Lower leg skin (tissue), 4 donors: ENCODE measurements at regions not wholly inside any gene's neighbourhood (a gene's known extent, or its start where the extent isn't known, plus 50 kb on each side); places are given as distances from the start of the nearest gene placed in this dataset.

ENCODE experiments used
- DNase-seq, 2 donors: peaks; one replicate each; pipeline ENCODE4 v3.0.0-alpha.2; 2019; ENCODE audit warnings: low spot score in 2 of 2
- H3K4me3 ChIP-seq: fragments of 200-600 bp; sonication (generic); 2 replicates; pipeline ENCODE4 v1.5.1; 2017; ENCODE audit warnings: mild to moderate bottlenecking, low read depth; ENCODE audit not compliant: poor library complexity, severe bottlenecking
- CTCF ChIP-seq, 3 donors: fragments of 450-650 bp; IDR thresholded peaks; one replicate each; pipeline ENCODE4 v1.5.1; 2016; ENCODE audit warnings: antibody characterized with exemption in 3 of 3, mild to moderate bottlenecking in 3 of 3, moderate library complexity in 2 of 3
- POLR2A ChIP-seq, 2 donors: fragments of 450-650 bp; IDR thresholded peaks; one replicate each; pipeline ENCODE4 v1.6.1; 2016 to 2017; ENCODE audit warnings: antibody characterized with exemption in 2 of 2, mild to moderate bottlenecking in 1 of 2, moderate library complexity in 1 of 2
- WGBS, 2 donors: methylation state at CpG; one replicate each; pipeline ENCODE4 v1.1.5; 2018; 5-methylcytosine and 5-hydroxymethylcytosine counted together
- intact Hi-C: fragments of 100-400 bp; cut with DNase I; formaldehyde crosslinking; loops from one replicate; pipeline ENCODE4 v1.15.0; 2023; ENCODE audit warnings: low total_unique reads

- no peak for DNase-seq
- TF ChIP-seq CTCF (IDR thresholded peaks at IDR 0.05) (no peak), POLR2A (IDR thresholded peaks at IDR 0.05) (no peak)
- WGBS, 2 donors: 6 to 8% methylated on average over 13 to 16 of the region's 16 CpGs
- no peak overlapping the region for H3K4me3 ChIP-seq
- intact Hi-C loops: no loop called here
Measured at GRCh38 chr12:113609692-113610469, 138.2 kb upstream of the LHX5 start.

- no peak for TF ChIP-seq CTCF (IDR thresholded peaks at IDR 0.05)
- TF ChIP-seq POLR2A (IDR thresholded peaks at IDR 0.05): no peak
- intact Hi-C loops: no loop called here
- DNase-seq: no peak
- H3K4me3 ChIP-seq: no peak overlapping the region
Measured at GRCh38 chr12:113604666-113605065, 133.0 kb upstream of the LHX5 start.

- 36 to 49% methylated on average over 3 of the region's 3 CpGs for WGBS, 2 donors
- intact Hi-C loops: no loop called here
- no peak for DNase-seq
Measured at GRCh38 chr12:113601656-113602263, 130.1 kb upstream of the LHX5 start.

GRCh38 chr12:113598815-113599406 is 127.2 kb upstream of the LHX5 start:
- TF ChIP-seq POLR2A (IDR thresholded peaks at IDR 0.05) (no peak), CTCF (IDR thresholded peaks at IDR 0.05) (no peak)
- intact Hi-C loops: no loop called here
- 61 to 63% methylated on average over 11 of the region's 11 CpGs for WGBS, 2 donors
- H3K4me3 ChIP-seq: no peak overlapping the region
- DNase-seq: no peak

More at GRCh38 chr12:113601656-113602263, 130.1 kb upstream of the LHX5 start:
- TF ChIP-seq POLR2A (IDR thresholded peaks at IDR 0.05): no peak
- TF ChIP-seq CTCF (IDR thresholded peaks at IDR 0.05): no peak
- no peak overlapping the region for H3K4me3 ChIP-seq

DNA sequence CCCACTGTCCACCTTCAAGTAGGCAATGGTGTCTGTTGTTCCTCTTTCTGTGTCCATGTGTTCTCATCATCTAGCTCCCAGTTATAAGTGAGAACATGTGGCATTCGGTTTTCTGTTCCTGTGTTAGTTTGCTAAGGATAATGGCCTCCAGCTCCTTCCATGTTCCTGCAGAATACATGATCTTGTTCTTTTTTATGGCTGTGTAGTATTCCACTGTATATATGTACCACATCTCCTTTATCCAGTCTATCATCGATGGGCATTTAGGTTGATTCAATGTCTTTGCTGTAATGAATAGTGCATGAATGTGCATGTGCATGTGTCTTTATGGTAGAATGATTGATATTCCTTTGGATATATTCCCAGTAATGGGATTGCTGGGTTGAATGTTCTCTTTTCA is 123.3 kb upstream of the LHX5 start:
- DNase-seq: no peak
- TF ChIP-seq POLR2A (IDR thresholded peaks at IDR 0.05): no peak
- TF ChIP-seq CTCF (IDR thresholded peaks at IDR 0.05): no peak
- no peak overlapping the region for H3K4me3 ChIP-seq
- WGBS, 2 donors: 68 to 80% methylated on average over 2 of the region's 2 CpGs
- intact Hi-C loops: no loop called here
